GM08714 (cell line): ENCODE measurements at regions not wholly inside any gene's neighbourhood (a gene's known extent, or its start where the extent isn't known, plus 50 kb on each side); places are given as distances from the start of the nearest gene placed in this dataset.

Experiments used
- H3K4me3 ChIP-seq: fragments of 200-500 bp; sonication (Bioruptor generic); 2 replicates; pipeline ENCODE4 v1.5.1; 2014; ENCODE audit warnings: mild to moderate bottlenecking, low read length, inconsistent platforms
- ZNF274 ChIP-seq: IDR thresholded peaks from 2 replicates; pipeline ENCODE4 v1.6.1; 2012; ENCODE audit warnings: mild to moderate bottlenecking, low read depth, low read length

GRCh38 chr22:47634347-47634746 is 871.9 kb downstream of the TBC1D22A start:
- no peak overlapping the region for H3K4me3 ChIP-seq
- TF ChIP-seq ZNF274 = no peak

GRCh38 chr22:47633111-47633510 is 870.7 kb downstream of the TBC1D22A start:
- no peak for TF ChIP-seq ZNF274
- no peak overlapping the region for H3K4me3 ChIP-seq

- no peak for TF ChIP-seq ZNF274
- H3K4me3 ChIP-seq = no peak overlapping the region
These were observed 870.3 kb downstream of the TBC1D22A start for GRCh38 chr22:47632701-47633100.

- no peak for TF ChIP-seq ZNF274
- no peak overlapping the region for H3K4me3 ChIP-seq
These were observed 869.2 kb downstream of the TBC1D22A start for GRCh38 chr22:47631571-47632102.

DNA sequence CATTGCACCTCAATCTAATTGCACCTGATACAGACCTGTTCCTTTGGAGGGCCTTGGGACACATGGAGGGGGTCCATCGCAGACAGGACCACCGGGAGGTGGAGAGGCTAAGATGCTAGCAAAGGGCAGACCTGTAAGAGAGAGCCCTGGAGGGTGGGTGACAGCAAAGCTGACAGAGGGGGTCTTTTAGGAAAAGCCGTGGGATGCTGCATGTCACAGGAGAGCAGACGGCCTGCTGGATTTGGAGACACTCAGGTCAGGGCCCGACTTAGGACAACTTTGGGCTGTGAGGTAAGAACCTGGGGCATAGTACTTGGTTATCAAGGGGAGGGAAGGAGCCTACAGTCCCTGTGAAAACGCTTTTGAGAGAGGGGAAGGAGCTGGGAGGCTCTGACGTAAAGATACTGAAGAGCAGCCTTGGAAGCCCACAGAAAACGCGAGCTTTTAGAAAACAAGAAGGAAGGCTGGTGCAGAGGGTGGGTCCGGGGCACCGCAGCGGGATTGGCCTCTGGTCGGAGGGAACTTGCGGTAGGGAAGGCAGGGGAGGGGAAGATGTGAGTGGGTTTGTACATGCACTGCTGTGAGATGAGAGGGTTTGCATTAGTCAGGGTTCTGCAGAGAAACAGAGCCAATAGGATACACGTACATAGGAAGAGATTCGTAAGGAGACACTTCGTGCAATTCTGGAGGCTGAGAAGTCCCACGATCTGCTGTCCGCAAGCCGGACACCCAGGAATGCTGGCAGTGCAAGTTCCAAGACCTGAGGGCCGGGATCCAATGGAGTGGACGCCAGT is 868.5 kb downstream of the TBC1D22A start:
- TF ChIP-seq ZNF274 = no peak
- H3K4me3 ChIP-seq = no peak overlapping the region

- no peak overlapping the region for H3K4me3 ChIP-seq
- no peak for TF ChIP-seq ZNF274
These were observed 867.6 kb downstream of the TBC1D22A start for GRCh38 chr22:47629791-47630655.

DNA sequence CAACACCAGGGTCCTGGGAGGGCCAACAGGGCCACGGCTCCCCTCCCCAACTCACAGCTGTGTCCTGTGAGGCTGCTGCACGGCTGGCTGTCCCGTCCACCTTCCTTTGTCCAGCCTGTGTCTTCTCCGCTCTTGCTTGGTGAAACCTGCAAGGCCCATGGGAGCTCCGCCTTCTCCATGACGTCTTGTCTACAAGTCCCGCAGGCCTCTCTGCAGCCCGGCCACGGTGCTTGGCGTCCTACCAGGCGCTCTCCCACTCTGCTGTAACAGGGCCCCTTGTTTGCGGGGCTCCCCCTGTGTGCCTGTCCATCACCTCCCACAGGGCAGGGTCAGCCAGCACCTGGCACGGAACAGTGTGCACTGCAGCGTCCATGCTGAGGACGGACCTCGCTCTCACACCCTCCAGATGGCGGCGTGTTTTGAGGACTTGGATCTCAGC is 866.8 kb downstream of the TBC1D22A start:
- TF ChIP-seq ZNF274 = no peak
- no peak overlapping the region for H3K4me3 ChIP-seq

GRCh38 chr22:47628477-47629272 is 866.2 kb downstream of the TBC1D22A start:
- H3K4me3 ChIP-seq = no peak overlapping the region
- no peak for TF ChIP-seq ZNF274

GRCh38 chr22:47627556-47628253 is 865.3 kb downstream of the TBC1D22A start:
- TF ChIP-seq ZNF274 = no peak
- no peak overlapping the region for H3K4me3 ChIP-seq

- no peak overlapping the region for H3K4me3 ChIP-seq
- no peak for TF ChIP-seq ZNF274
These were observed 864.3 kb downstream of the TBC1D22A start for GRCh38 chr22:47626428-47627390.

DNA sequence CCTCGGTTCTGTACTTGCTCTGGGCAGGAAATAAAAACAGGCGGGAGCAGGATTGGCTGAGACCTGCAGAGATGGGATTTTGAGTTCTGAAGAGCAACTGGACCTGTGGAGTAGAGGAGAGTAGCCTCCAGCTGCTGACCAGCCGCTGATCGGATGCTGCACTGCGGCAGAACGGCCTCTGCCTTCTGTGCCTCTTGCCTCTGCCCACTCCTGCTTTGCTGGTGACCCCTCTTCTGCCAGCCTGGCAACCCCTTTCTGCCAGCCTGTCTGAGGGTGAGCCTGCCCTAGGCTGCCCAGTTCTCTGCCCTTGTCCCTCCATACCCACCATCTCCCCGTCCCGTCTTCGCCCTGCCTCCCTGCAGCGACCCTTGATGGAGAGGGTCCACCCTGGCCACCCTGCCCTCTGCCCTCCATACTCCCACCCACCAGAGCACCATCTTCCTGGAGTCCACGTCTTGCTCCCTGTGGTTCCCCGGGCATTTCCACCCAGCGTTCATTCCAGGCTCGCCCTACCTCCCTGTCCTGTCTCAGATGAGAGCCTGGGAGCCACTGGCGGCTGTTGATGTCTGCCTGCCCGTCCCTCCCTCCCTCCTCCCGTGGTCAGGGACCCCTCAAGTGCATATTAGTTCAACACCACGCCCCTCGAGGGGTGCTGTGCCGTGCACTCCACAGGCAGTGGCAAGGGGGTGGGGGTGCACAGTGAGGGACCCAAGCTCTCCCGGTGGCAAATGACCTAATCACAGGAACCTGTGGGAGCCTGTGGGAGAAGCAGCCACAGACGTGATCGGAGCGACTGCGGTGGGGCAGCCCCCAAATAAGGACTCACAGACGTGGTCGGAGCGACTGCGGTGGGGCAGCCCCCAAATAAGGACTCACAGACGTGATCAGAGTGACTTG is 863.3 kb downstream of the TBC1D22A start:
- TF ChIP-seq ZNF274 = no peak

DNA sequence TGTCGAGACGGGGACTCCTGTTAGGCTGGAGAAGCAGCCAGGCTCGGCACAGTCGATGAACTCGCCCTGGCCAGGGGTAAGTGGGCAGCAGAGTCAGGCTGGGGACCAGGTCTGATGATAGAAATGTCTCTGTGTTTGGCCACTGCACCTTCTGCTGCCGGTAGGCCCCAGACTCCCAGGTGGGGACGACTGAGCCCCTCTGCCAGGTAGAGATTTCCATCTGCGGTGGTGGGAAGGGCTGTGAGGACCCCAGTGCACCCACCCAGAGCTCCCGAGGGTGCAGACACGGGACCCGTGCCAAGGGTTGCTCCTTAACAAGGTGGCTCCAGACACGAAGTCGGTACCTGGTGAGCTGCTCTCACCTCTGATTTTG is 862.5 kb downstream of the TBC1D22A start:
- H3K4me3 ChIP-seq = no peak overlapping the region
- no peak for TF ChIP-seq ZNF274

More for the DNA sequence above, 863.3 kb downstream of the TBC1D22A start:
- no peak overlapping the region for H3K4me3 ChIP-seq
